CD4-positive, alpha-beta T cell treated with Interleukin-10 for 1 hour (primary cell): ENCODE measurements at regions not wholly inside any gene's neighbourhood (a gene's known extent, or its start where the extent isn't known, plus 50 kb on each side); places are given as distances from the start of the nearest gene placed in this dataset.
"Not testable (repeated sequence)": the region's sequence is repeated elsewhere in the genome, so short reads cannot be mapped to it uniquely, and the experiment has no call there.

Source experiments
- DNase-seq: peaks from one replicate; pipeline ENCODE4 v3.0.0-alpha.2; 2020

GRCh38 chr4:138609943-138610350, 367.8 kb upstream of the SLC7A11 start:
- no peak for DNase-seq

GRCh38 chr4:138604556-138604955, 362.4 kb upstream of the SLC7A11 start:
- no peak for DNase-seq

- no peak for DNase-seq
Measured at GRCh38 chr4:138602664-138603063, 360.5 kb upstream of the SLC7A11 start.

GRCh38 chr4:138599965-138600364, 357.8 kb upstream of the SLC7A11 start:
- no peak for DNase-seq

GRCh38 chr4:138598226-138598625, 356.1 kb upstream of the SLC7A11 start:
- no peak for DNase-seq

GRCh38 chr4:138596896-138597295, 354.7 kb upstream of the SLC7A11 start:
- DNase-seq, result no peak

- no peak for DNase-seq
Measured at GRCh38 chr4:138595731-138596460, 353.7 kb upstream of the SLC7A11 start.

- no peak for DNase-seq
Measured at GRCh38 chr4:138595171-138595570, 353.0 kb upstream of the SLC7A11 start.

GRCh38 chr4:138592796-138593195, 350.6 kb upstream of the SLC7A11 start:
- DNase-seq, result no peak

- no peak for DNase-seq
Measured at GRCh38 chr4:138591808-138592207, 349.7 kb upstream of the SLC7A11 start.

- no peak for DNase-seq
Measured at GRCh38 chr4:138588501-138588900, 346.4 kb upstream of the SLC7A11 start.

- DNase-seq, result no peak
Measured at GRCh38 chr4:138579146-138579545, 337.0 kb upstream of the SLC7A11 start.

- DNase-seq, result not testable (repeated sequence)
Measured at GRCh38 chr4:138577826-138578225, 335.7 kb upstream of the SLC7A11 start.

GRCh38 chr4:138577145-138577544, 335.0 kb upstream of the SLC7A11 start:
- no peak for DNase-seq

GRCh38 chr4:138576684-138577083, 334.5 kb upstream of the SLC7A11 start:
- no peak for DNase-seq

- no peak for DNase-seq
Measured at GRCh38 chr4:138573246-138573645, 331.1 kb upstream of the SLC7A11 start.

- DNase-seq, result no peak
Measured at GRCh38 chr4:138572007-138572406, 329.9 kb upstream of the SLC7A11 start.

- DNase-seq, result no peak
Measured at GRCh38 chr4:138567696-138568095, 325.5 kb upstream of the SLC7A11 start.

- DNase-seq, result no peak
Measured at GRCh38 chr4:138565576-138565975, 323.4 kb upstream of the SLC7A11 start.

- no peak for DNase-seq
Measured at GRCh38 chr4:138562544-138562991, 320.4 kb upstream of the SLC7A11 start.

- DNase-seq, result no peak
Measured at GRCh38 chr4:138561906-138562305, 319.8 kb upstream of the SLC7A11 start.

- no peak for DNase-seq
Measured at GRCh38 chr4:138561276-138561880, 319.2 kb upstream of the SLC7A11 start.

- DNase-seq, result no peak
Measured at GRCh38 chr4:138560448-138560847, 318.3 kb upstream of the SLC7A11 start.

- DNase-seq, result no peak
Measured at GRCh38 chr4:138558886-138559285, 316.7 kb upstream of the SLC7A11 start.

- DNase-seq, result no peak
Measured at GRCh38 chr4:138555584-138555983, 313.4 kb upstream of the SLC7A11 start.
